Frontal cortex (tissue), 3 donors: ENCODE measurements at regions not wholly inside any gene's neighbourhood (a gene's known extent, or its start where the extent isn't known, plus 50 kb on each side); places are given as distances from the start of the nearest gene placed in this dataset.

Source experiments
- DNase-seq, 2 donors: peaks; one replicate each; pipeline ENCODE4 v3.0.0; 2012; ENCODE audit warnings: low spot score in 2 of 2
- FAIRE-seq: peaks from 2 replicates; lab custom pipeline; 2012; peaks lifted over from hg19 to GRCh38; lab: Jason Lieb, UNC
- donor health status: control.
- donor health status: control.
- donor health status: control.

DNA sequence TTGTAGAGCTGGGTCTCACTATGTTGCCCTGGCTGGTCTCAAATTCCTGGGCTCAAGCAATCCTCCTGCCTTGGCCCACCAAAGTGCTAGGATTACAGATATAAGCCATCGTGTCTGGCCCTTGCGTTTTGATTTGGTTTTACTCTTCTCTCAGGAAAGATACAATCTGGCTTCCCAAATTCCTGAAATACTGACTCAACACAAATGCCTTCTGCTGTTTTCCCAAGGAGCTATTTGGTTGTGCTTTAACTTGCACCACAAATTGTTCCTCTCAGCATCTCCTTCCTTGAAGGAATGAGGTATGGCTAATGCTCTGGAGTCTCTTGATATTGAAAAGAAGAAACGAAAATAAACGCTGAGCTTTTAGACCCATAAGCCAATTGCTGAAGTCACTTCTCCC, 110.0 kb upstream of the PAX6 start:
- FAIRE-seq, result no peak
- no peak for DNase-seq

DNA sequence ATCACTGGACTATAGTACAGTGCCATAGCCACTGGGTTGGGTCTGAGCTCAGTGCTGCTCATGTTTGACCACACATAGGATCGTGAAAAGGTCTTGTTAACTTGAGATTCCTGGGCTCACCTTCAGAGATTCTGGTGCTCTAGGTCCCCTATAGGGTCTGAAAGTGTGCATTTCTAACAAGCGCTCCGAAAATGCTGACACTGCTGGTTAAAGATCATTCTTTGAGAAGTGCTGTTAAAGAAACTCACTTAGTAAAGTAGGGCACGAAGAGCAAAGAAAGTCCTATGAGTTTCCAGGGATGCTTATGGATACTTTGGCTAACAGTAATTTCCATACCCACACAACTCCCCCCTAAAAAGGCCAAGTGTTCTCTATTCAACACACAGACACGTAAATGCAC, 108.1 kb upstream of the PAX6 start:
- DNase-seq (no peak), FAIRE-seq (no peak)

DNA sequence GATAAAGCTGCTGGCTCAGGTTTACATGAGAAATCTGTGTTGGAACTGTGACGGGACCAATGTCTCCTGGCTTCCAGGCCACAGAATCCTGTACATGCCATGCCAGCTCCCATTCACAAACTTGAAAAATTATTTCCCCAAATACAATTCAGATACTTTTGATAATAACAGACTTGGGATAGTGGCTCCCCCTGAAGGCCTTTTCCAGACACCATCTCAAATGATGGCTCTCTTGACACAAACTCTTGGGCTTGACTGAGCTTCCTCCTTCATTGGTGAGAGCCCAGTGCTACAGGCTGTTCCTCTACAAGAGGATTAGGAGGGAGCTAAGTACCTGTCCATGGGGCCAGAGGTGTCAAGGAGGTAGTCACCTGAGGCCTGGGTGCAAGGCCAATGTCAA, 104.7 kb upstream of the PAX6 start:
- FAIRE-seq, result no peak

DNA sequence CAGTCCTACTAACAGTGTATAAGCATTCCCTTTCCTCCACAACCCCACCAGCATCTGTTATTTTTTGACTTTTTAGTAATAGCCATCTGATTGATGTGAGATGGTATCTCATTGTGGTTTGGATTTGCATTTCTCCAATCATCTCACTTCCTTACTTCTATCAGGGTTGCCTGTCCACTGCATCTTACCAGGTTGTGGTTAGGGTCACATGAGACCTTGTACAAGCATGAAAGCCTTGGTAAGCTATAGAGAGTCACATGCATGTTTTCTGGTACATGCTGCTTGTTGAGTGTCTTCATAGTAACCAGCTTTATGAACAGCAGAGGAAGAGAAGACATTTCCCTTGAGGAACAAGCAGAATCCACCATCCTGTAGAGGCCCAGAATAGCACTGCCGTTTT, 102.9 kb upstream of the PAX6 start:
- no peak for DNase-seq
- FAIRE-seq, result no peak

More for the DNA sequence above, 104.7 kb upstream of the PAX6 start:
- DNase-seq, result no peak

DNA sequence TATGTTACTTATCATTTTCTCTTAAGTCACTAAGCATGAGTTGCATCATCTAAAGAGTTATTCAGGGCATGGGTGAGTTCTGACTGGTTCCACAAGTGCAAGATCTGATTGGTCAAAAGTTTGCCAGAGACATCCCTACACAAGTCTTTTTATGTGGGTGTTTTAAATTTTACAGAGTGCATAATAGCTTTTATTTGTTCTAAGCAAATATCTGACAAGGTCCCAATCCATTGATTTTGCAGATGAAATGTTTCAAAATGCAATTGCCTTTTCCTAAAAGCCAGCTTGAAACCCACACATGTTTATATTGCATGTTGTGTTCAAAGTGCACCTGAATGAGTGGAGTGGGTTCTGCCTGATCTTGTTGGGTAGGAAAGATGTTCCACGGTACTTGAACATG, 101.7 kb upstream of the PAX6 start:
- no peak for FAIRE-seq
- DNase-seq, result no peak

DNA sequence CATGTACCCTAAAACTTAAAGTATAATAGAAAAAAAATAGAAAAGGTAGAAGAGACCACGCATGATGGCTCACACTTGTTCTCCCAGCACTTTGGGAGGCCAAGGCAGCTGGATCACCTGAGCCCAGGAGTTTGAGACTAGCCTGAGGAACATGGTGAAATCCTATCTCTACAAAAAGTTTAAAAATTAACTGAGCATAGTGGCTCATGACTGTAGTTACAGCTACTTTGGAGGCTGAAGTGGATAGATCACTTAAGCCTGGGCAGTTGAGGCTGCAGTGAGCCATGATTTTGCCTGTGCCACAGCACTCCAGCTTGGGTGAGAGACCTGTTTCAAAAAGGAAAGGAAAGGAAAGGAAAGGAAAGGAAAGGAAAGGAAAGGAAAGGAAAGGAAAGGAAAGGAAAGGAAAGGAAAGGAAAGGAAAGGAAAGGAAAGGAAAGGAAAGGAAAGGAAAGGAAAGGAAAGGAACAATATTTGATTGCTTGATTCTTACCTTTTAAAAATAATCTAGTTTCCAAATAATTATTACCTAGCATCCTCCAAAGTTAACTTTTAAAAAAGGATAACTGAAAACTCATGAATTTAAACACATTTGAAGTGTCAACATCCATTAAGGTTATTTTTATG, 99.9 kb upstream of the PAX6 start:
- FAIRE-seq (no peak), DNase-seq (no peak)

DNA sequence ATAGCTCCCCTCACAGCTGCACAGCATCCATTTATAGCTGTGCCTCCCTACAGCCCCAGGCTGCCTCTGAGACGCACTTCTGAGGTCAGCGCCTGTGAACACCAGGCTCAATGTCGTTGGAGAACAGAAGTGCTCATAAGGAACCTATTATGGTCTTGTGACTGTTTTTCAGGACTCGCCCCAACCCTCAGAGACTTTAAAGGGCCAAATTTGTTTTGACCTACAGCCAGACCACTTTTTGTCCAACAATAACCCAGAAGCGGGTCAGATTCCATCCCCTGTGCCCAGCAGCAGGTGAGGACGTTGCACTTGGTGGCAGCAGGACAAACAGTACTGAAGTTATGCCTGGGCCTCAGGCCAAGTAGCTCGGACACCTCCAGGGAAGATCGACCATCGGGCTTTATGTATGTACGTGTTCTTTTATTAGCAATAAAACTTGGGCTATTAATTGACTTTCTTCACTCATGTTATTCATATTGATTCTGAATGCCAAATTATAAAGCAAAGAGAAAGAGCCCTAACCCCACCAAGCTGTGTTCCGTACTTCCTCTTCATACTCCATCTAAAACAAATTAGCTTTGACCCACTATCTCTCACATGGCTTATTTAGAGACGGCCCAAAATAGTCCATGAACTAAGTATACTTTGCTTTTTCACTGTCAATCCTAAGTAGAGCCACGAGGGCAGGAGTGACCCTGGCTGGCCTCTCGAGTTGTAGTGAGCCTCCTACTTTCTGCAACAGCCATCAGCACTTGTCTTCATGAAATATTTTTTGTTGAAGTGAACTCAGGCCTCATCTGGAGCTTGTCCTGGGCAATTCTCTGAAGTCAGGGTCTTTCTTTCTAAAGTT, 92.3 kb upstream of the PAX6 start:
- FAIRE-seq (no peak), DNase-seq (no peak)

DNA sequence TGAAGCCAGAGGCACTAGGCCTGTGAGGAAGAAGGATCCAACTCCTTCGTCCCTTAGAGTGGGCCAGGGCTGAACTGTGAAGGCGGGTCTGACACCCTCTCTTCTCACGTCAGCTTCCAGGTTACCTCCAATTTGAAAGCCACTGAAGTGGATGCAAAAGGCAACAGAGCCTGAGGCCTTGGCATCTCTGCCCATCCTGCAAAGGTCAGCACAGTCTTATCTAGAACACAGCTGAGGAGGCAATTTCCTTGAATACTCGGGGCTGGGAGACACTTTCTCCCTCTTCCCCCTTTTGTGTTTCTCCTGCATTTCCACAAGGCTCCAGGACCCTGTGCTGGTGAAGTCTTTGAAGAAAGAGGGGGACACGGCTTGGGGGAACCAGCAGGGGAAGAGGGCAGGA, 91.6 kb upstream of the PAX6 start:
- FAIRE-seq, result no peak
- no peak for DNase-seq

DNA sequence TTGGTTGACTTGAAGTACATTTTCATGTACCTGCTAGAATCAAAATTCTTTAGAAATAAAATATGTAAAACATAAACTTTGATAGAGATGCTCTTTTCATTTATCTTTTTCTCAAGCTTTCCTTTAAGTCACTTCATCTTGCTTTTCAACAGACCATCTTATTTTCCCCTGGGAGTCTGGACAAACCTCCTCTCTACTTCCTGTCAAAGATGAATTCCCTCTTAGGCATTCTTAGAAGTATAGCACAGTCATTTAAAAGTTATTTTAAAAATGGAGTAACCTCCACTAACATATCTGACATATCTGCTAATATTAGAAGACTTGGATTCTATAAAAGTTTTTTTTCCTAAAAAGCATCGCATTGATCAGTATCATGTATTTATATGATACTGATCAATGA, 84.8 kb upstream of the PAX6 start:
- no peak for FAIRE-seq
- DNase-seq, result no peak

DNA sequence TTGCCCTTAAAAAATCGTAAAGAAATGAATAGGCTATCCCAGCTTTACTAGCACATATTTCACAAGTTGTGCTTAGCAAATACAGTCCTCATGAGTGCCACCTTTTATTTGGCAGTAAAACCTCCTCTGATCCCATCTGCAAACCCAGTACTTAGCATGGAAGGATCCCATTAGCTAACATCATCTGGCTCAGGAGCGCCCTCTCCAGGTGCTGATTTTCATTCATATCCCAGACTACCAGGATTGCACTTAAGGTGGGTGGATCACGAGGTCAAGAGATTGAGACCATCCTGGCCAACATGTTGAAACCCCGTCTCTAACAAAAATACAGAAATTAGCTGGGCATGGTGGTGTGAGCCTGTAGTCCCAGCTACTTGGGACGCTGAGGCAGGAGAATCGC, 76.1 kb upstream of the PAX6 start:
- DNase-seq (no peak), FAIRE-seq (no peak)

DNA sequence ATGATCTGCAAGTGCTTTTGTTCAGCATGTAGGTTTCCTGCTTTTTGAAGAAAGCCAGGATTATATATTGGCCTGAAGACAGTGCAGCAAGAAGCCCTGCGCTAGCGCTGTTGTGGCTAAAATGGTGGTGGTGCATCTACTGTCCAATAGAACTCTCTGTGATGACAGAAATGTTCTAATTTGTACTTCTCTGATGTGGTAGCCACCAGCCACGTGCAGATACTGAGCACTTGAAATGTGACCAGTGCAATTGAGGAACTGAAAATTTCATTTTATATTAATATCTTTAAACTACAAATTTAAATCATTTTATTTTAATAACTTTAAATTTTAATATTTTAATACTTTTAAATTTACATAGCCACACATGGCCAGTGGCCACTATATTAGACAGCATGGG, 73.0 kb upstream of the PAX6 start:
- FAIRE-seq (no peak), DNase-seq (no peak)

DNA sequence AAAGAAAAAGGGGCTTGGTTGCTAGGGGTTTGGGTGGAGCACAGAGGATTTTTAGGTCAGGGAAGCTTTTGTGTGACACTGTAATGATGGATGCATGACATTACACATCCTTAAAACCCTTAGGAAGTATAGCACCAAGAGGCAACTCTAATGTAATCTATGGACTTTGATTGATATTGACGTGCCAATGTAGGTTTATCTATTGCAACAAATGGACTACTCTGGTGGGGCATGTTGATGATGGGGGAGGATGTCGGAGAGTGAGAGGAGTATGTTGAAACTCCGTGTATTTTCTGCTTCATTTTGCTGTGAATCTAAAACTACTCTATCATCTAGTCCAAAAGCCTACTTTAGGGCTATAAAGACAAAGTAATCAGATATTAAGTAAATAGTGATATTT, 72.3 kb upstream of the PAX6 start:
- DNase-seq (no peak), FAIRE-seq (no peak)

DNA sequence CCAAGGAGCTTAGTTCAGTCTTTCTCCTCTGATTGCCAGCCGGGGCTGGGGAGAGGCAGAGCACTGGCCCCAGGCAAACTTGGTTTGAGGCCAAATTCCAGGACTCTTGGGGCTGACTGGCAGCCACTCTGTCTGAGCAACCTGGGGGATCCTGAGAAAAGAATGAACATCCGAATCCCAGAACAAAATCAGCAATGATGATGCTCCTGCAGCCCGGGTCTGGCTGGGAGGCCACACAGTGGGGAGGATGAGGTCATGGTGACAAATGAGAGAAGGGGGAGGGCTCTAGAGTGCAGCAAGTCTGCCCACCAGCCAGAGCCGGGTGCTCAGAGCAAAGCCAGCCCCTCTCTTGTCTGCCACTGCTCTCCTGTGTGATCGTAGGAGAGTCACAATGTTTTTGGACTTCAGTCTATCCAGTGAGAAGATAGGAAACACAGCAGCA, 71.8 kb upstream of the PAX6 start:
- DNase-seq, result no peak
- FAIRE-seq, result no peak

DNA sequence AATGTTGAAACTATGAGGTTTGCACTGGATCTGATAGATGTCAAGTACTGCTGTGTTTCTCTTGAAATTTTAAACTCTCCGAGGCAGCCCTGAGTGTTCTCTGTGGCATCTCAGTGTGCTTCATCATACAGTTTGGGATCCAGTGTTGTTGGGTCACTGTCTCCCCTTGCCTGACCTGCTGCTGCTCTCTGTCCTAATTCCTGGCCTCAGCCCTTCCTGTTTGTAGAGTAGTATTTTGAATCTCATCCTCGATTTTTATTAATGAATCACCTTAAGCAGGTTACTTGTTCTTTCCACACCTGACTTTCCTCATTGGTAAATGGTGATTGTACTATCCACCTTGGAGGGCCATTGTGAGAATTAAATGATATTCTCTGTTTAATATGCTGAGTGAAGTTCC, 70.7 kb upstream of the PAX6 start:
- DNase-seq, result no peak
- no peak for FAIRE-seq

DNA sequence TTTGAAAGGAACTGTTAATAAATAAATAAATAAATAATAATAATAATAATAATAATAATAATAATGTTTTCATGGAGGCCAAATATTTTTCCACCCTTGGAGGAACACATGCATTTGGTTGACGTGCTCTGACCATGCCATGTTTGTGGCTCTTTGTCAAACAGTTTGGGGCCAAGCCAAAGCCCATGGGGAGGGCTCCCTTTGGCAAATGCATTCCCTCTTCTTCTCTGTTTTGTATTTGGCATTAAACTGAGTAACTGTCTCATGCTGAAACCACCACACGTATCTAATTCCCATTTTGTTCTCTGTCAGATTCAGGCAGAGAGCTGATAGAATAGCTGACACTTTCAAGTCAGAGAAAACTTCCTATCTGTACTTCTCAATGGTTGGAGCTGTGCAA, 68.6 kb upstream of the PAX6 start:
- DNase-seq, result no peak
- FAIRE-seq, result no peak

DNA sequence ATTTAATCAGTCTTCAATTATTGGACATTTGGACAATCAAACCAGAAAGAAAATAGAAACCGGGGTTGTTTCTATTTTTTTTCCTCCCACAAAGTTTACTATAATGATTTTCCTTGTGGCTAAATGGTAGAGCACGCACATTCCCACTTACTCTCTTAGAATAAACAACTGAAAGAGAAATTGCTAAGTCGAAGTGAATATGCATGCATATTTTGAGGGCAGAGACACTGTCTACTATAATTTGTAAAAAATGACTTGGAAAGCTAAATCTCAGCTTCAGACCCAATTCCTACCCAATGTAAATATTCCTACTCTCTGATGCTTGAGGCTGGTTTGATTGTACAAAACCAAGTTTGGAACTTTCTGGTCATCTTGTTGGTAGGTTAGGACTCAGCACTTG, 66.7 kb upstream of the PAX6 start:
- no peak for DNase-seq
- no peak for FAIRE-seq

DNA sequence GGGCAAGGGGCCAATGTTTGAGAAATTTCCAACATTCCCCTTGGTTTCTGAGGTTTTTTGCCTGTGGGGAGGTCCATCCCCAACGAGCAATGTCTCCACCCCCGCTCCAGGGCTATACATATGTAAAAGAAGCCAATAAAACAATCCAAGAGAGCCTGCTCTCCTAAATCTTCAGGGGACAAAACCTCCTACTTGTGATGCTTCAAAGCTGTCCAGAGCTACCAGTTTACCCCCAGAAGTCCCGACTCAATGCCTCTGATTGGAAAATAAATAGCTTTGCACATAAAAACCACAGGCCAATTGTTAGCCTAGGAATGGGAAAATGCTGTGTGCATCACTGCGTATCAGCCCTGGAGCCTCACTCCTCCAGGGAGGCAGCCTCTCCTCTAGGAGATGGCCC, 66.0 kb upstream of the PAX6 start:
- DNase-seq, result no peak
- FAIRE-seq, result no peak

DNA sequence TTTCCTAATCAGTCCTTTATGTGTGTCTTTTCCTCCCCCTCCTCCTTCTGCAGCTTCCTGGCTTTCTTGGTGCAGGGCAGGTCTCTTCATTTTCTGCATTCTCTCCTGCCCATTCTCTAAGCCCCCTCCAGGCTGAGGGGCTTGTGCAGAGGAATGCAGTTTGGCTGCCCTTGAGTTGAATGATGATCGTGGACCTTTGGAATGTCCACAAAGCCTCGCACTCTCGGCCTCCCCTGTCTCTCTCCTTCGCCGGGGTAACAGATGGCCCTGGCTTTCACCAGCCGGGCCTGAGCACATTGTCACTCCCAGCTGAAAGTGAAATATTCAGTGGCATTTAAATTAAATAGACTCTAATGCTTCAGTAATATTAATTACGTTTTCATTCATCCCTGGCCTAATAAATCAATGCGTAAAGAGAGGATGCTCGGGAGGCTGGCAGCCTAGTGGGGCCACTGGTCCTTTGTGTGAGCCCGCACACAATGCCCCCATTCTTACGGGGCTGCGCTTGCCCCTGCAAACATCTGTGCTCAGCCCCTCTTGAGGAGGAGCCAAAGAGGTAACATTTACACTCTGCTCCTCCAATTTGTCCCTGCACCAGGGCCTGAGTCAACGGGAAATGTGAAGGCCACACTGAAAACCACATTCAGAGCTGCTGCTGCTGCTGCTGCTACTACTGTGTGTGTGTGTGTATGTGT, 64.9 kb upstream of the PAX6 start:
- no peak for DNase-seq
- FAIRE-seq, result no peak

DNA sequence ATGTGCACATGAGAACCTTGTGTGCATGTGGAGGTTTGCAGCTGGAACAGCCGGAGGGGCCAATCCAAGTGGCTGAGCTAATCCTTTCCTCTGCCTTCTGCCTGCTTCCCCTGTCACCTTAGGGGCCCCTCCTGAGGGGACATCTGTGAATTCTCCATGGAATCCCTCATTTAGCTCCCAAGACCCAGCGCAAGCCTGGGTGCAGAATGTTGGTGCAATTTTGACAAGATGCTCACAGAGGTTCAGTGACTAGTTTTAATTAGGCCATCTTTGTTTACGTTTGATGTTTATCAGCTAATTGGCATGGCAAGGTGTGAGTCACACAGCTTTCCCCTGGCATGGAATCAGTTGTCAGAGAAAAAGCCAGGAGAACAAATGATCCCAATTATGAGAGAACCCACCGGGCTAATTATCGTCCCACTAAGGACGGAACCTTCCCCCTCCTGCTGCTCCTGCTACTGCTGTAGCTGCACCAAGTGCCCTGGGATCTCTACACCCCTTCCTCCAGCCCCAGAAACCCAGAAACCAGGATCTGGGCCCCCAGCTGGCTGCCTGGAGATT, 63.6 kb upstream of the PAX6 start:
- FAIRE-seq (no peak), DNase-seq (no peak)

DNA sequence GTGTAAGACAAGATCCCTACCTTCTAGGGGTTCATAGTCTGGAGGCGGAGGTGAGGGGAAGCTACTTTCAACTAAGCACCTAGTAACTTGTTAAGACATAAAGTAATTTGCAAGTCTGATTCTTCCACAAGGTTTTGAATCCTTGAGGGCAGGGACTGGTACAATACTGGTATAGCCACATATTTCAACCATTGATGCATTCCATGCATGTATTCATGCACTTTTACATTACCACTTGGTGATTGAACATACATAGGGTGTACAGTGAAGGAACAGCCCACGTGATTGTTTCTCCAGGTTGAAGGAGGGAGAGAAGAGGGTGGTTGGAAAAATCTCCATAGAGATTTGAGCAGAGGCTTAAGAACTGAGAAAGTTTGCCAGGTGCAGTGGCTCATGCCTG, 62.0 kb upstream of the PAX6 start:
- DNase-seq, result no peak
- no peak for FAIRE-seq

DNA sequence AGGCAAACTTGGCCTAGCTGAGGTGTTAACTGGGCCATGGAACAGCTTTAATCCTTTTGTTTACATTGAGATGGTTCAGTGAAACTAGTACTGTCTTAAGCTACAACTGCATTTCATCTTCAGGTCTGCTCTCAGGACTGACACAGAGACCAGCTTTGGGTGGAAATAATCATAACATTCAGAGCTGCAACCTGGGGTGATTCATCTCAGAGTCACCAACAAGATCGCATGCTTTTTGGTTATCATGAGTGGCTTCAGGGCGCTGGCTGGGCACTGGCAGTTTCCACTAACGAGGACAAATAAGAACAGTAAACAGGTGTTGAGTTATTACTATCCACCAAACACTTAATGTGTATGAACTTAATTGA, 60.9 kb upstream of the PAX6 start:
- FAIRE-seq (no peak), DNase-seq (no peak)
